ENCODE measurements at regions not wholly inside any gene's neighbourhood (a gene's known extent, or its start where the extent isn't known, plus 50 kb on each side); places are given as distances from the start of the nearest gene placed in this dataset.

GRCh38 chr10:107859065-107859464 is 694.6 kb upstream of the SORCS1 start (continued):
- TF ChIP-seq, protein P1, sequence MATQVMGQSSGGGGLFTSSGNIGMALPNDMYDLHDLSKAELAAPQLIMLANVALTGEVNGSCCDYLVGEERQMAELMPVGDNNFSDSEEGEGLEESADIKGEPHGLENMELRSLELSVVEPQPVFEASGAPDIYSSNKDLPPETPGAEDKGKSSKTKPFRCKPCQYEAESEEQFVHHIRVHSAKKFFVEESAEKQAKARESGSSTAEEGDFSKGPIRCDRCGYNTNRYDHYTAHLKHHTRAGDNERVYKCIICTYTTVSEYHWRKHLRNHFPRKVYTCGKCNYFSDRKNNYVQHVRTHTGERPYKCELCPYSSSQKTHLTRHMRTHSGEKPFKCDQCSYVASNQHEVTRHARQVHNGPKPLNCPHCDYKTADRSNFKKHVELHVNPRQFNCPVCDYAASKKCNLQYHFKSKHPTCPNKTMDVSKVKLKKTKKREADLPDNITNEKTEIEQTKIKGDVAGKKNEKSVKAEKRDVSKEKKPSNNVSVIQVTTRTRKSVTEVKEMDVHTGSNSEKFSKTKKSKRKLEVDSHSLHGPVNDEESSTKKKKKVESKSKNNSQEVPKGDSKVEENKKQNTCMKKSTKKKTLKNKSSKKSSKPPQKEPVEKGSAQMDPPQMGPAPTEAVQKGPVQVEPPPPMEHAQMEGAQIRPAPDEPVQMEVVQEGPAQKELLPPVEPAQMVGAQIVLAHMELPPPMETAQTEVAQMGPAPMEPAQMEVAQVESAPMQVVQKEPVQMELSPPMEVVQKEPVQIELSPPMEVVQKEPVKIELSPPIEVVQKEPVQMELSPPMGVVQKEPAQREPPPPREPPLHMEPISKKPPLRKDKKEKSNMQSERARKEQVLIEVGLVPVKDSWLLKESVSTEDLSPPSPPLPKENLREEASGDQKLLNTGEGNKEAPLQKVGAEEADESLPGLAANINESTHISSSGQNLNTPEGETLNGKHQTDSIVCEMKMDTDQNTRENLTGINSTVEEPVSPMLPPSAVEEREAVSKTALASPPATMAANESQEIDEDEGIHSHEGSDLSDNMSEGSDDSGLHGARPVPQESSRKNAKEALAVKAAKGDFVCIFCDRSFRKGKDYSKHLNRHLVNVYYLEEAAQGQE (IDR thresholded peaks at IDR 0.05; ENCODE audit: unreplicated experiment) = no peak
- TF ChIP-seq EZH2 (IDR thresholded peaks at IDR 0.05; ENCODE audit: low read depth, unreplicated experiment) (no peak), ZNF114 (CRISPR knock-in tag; IDR thresholded peaks at IDR 0.05) (no peak), NANOG (IDR thresholded peaks at IDR 0.05; ENCODE audit: borderline replicate concordance) (no peak), ETS1 (IDR thresholded peaks at IDR 0.05) (no peak), JUNB (IDR thresholded peaks at IDR 0.05; ENCODE audit: unreplicated experiment) (no peak), POLR2AphosphoS5 (IDR thresholded peaks at IDR 0.05; ENCODE audit: low read depth) (no peak), CREB1 (CRISPR knock-in tag; IDR thresholded peaks at IDR 0.05; ENCODE audit: low read depth) (no peak)

DNA sequence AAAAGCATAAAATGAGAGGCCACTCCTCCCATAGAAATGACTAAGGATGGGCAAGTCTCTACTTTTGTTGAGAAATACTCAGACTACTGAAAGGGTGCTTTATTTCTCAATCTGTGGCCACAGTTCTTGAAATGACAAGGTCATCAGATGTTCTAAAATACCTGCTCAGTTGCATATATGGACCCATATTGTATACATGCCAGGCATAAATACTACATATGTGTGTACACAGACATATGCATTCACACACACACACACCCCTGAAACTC is 691.5 kb upstream of the SORCS1 start:
- TF ChIP-seq ETS1 (IDR thresholded peaks at IDR 0.05) (no peak), EZH2phosphoT487 (IDR thresholded peaks at IDR 0.05; ENCODE audit: unreplicated experiment) (no peak), EZH2 (IDR thresholded peaks at IDR 0.05; ENCODE audit: low read depth, unreplicated experiment) (no peak), POLR2AphosphoS5 (IDR thresholded peaks at IDR 0.05; ENCODE audit: low read depth) (no peak)
- Histone ChIP-seq H2AFZ (no peak overlapping the region), H3F3A (replicated peaks; ENCODE audit: low read depth) (no peaks in the 10 kb centered on the region), H3K27ac (ENCODE audit: low read depth) (no peak overlapping the region), H3K79me2 (replicated peaks; ENCODE audit: insufficient read depth) (no peaks in the 10 kb centered on the region), H3K4me3 (no peak overlapping the region), H3K4me1 (ENCODE audit: insufficient read depth) (peaks cover 12% of the 10 kb centered on the region), H3K9me2 (ENCODE audit: insufficient read depth) (peaks cover 9% of the 10 kb centered on the region; the same call in 1 of the 2 replicates), H3K36me3 (ENCODE audit: insufficient read depth) (no peaks in the 10 kb centered on the region), H4K20me1 (replicated peaks; ENCODE audit: insufficient read depth) (no peaks in the 10 kb centered on the region), H3K27me3 (ENCODE audit: insufficient read depth) (no peaks in the 10 kb centered on the region), H3K4me2 (no peak overlapping the region)
- H3K27ac Mint-ChIP-seq = no peak overlapping the region
- peaks cover 22% of the 10 kb centered on the region for H3K4me1 Mint-ChIP-seq
- peaks cover 1% of the 10 kb centered on the region; the same call in 2 of the 3 replicates for H3K9me3 Mint-ChIP-seq
- ATAC-seq (no peak), DNase-seq (ENCODE audit: low spot score) (no peak)
- H3K4me3 Mint-ChIP-seq = no peak overlapping the region
- no peaks in the 10 kb centered on the region for H3K27me3 Mint-ChIP-seq (ENCODE audit: insufficient read depth, low read depth, poor library complexity)
- H3K36me3 Mint-ChIP-seq (ENCODE audit: low read depth) = peaks cover 2% of the 10 kb centered on the region; the same call in 1 of the 3 replicates

Data from GM23338 (cell line).